Stimulated activated CD8-positive, alpha-beta memory T cell treated with anti-CD3 and anti-CD28 coated beads, Interleukin-15, amount 100 ng/mL, for 24 hours (primary cell): ENCODE measurements at regions not wholly inside any gene's neighbourhood (a gene's known extent, or its start where the extent isn't known, plus 50 kb on each side); places are given as distances from the start of the nearest gene placed in this dataset.

Experiments
- DNase-seq: peaks from one replicate; pipeline ENCODE4 v3.0.0-alpha.2; 2020; ENCODE audit warnings: low read depth

- DNase-seq: no peak
These were observed 171.6 kb upstream of the TNP1 start for GRCh38 chr2:217031445-217031844.

- DNase-seq: no peak
These were observed 170.2 kb upstream of the TNP1 start for GRCh38 chr2:217030081-217030480.

GRCh38 chr2:217028128-217028527 is 168.3 kb upstream of the TNP1 start:
- no peak for DNase-seq

- DNase-seq: no peak
These were observed 167.6 kb upstream of the TNP1 start for GRCh38 chr2:217027414-217027813.

GRCh38 chr2:217026569-217026968 is 166.7 kb upstream of the TNP1 start:
- DNase-seq: no peak

- no peak for DNase-seq
These were observed 166.3 kb upstream of the TNP1 start for GRCh38 chr2:217026161-217026560.

- DNase-seq: no peak
These were observed 163.7 kb upstream of the TNP1 start for GRCh38 chr2:217023611-217024010.

GRCh38 chr2:217017456-217018252 is 157.8 kb upstream of the TNP1 start:
- DNase-seq: no peak

- DNase-seq: no peak
These were observed 157.0 kb upstream of the TNP1 start for GRCh38 chr2:217016796-217017419.

- DNase-seq: no peak
These were observed 154.7 kb upstream of the TNP1 start for GRCh38 chr2:217014328-217015105.

GRCh38 chr2:217013926-217014325 is 154.1 kb upstream of the TNP1 start:
- DNase-seq: no peak

GRCh38 chr2:217011576-217011975 is 151.7 kb upstream of the TNP1 start:
- no peak for DNase-seq

- DNase-seq: no peak
These were observed 150.3 kb upstream of the TNP1 start for GRCh38 chr2:217010173-217010572.

GRCh38 chr2:217008794-217009193 is 148.9 kb upstream of the TNP1 start:
- DNase-seq: no peak

- no peak for DNase-seq
These were observed 146.4 kb upstream of the TNP1 start for GRCh38 chr2:217006217-217006616.

- no peak for DNase-seq
These were observed 144.8 kb upstream of the TNP1 start for GRCh38 chr2:217004656-217005055.

GRCh38 chr2:217001740-217002139 is 141.9 kb upstream of the TNP1 start:
- DNase-seq: no peak

GRCh38 chr2:217000406-217000805 is 140.5 kb upstream of the TNP1 start:
- DNase-seq: no peak

GRCh38 chr2:216996279-216996845 is 136.5 kb upstream of the TNP1 start:
- no peak for DNase-seq

- no peak for DNase-seq
These were observed 134.5 kb upstream of the TNP1 start for GRCh38 chr2:216994353-216994854.

GRCh38 chr2:216992056-216992675 is 132.3 kb upstream of the TNP1 start:
- no peak for DNase-seq

- DNase-seq: no peak
These were observed 131.7 kb upstream of the TNP1 start for GRCh38 chr2:216991563-216991962.
